ENCODE measurements at regions not wholly inside any gene's neighbourhood (a gene's known extent, or its start where the extent isn't known, plus 50 kb on each side); places are given as distances from the start of the nearest gene placed in this dataset.
"Not testable (repeated sequence)": the region's sequence is repeated elsewhere in the genome, so short reads cannot be mapped to it uniquely, and the experiment has no call there.

DNA sequence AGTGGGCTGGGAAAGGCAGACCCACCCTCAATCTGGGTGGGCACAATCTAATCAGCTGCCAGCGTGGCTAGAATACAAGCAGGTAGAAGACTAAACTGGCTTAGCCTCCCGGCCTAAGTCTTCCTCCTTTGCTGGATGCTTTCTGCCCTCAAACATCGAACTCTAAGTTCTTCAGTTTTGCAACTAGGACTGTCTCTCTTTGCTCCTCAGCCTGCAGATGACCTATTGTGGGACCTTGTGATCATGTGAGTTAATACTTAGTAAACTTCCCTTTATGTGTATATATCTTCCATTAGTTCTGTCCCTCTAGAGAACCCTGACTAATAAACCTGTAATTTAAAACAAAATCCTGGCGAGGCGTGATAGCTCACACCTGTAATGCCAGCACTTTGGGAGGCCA is 51.8 kb upstream of the SLC39A8 start:
- DNase-seq (ENCODE audit: low read depth), result not testable (repeated sequence)

DNA sequence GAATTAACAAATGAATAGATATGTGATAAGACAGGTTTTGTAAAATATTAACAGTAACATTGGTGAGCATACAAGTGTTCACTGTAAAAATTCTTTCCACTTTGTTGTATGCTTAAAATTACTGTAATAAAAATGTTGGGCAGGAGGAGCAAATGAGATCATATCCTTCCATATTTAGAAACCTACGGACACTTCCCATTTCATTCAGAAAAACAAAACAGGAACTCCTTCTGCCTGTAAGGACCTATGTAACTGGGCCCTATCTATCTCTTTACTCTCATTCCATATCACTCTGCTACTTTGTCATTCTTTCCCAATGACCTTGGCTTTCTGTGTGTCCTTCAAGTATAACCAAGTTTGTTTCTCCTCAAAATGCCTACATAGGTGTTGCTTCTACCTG is 53.7 kb upstream of the SLC39A8 start:
- no peak for DNase-seq (ENCODE audit: low read depth)

DNA sequence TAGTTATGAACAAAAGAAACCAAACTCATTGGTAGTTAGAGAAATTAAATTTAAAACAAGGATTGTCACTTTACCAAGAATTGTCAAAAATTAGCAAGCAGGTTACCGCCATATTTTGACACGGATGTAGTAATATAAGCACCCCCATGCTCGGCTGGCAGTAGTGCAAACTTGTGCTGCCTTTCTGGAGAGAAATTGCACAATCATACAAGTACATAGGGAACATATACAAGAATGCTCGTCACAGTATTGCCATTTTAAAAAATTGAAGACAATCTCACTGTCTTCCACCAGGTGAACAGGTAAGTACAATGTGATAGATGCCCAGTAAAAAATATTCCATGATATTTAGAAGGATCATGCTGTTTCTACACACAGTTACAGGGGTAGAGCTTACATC is 55.6 kb upstream of the SLC39A8 start:
- DNase-seq (ENCODE audit: low read depth), result no peak

DNA sequence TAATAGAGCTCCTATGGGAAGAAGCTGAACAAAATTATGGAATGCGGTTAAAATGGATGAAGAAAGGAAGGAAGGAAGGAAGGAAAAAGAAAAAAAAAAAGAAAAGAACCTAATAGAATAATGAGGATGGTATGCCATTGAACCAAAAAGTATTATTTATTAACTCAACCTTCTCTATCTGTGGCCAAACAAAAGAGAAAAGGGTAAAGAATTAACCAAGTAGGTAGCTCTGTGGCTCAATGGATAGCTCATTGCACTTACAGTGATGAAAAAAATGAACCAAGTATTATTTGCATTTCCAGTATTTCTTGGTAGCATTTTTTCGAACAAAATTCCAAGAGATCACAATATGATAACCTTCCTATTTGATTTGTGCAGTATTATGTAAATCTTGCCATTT is 56.9 kb upstream of the SLC39A8 start:
- DNase-seq (ENCODE audit: low read depth), result no peak

DNA sequence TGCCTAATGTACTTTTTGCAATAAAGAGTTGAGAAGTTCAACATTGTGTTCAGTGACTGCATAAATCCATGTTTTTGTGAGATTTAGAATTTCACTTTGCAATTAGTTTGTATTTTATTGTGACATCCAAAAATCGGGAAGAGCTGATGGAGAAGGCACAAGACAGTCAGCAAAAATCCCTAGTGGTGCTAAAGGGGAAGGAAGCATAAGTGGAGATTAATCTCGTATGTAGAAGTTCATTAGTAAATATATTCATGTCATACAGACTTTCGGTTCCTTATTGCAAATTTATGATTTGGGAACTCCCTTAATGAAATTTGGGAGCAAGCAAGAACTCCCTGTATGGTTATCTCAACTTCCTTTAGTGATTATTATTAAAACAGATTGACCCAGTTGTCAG is 57.8 kb upstream of the SLC39A8 start:
- DNase-seq (ENCODE audit: low read depth), result no peak

DNA sequence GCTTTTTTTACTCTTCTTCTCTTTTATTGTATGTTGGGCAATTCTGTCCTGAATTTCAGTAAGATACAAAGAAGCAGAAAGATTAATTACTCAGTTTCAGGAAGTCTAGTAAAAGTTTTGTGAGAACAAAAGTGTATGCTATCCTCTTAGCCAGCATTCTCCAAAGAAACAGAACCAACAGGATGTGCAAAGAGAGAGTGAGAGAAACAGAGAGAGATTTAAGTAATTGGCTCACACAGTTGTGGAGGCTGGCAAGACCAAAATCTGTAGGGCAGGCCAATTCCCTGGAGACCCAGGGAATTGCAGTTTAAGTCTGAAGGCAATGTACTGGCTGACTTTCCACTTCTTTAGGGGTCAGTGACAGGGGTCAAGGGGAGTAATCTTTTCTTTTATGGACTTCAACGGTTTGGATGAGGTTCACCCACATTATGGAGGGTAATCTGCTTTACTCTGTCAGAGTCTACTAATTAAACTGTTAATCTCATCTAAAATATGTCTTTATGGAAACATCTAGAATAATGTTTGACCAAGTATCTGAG is 59.2 kb upstream of the SLC39A8 start:
- DNase-seq (ENCODE audit: low read depth), result no peak

DNA sequence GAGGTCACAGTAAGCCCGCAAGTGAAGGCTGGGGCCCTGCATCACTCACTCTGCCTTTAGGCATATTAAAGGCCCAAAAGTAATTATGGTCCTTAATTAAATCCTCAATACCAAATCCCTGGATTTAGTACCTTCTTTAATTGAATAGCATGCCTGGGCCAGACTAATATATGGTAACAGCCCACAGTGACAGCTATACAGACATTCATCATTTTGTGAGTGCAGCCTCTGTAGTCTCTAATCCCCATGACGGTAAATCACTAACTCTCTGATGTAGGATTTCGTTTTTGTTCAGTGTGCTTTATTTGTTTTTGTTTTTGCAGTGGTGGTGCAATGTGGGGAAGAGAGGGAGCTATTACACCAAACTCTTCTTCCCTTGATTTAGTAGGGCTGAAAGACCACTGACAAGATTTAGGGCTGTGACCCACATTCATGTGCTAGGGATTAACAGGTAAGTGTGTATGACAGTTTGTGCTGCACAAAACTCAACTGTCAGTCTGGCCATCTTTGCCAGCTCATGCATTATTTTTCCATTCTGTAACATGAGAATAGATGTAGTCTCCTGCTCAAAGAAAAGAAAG is 60.6 kb upstream of the SLC39A8 start:
- DNase-seq (ENCODE audit: low read depth), result no peak

DNA sequence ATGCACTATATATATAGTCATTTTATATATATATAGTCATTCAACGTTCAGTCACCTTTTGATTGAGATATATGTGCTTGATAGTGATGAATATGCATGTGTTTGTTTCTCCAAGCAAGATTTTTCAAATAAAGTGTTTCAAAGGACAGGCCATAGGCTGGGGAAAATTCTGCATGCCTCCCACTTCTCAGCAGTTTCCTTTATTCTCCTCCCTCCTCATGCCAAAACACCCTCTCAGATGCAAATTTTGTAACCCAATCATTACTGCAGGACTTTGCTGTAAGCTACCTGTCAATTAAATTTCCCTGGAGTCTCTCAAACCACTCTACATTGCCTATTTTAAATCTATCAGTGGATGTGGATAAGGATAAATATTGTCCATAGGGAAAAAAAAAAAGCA is 65.6 kb upstream of the SLC39A8 start:
- not testable (repeated sequence) for DNase-seq (ENCODE audit: low read depth)

DNA sequence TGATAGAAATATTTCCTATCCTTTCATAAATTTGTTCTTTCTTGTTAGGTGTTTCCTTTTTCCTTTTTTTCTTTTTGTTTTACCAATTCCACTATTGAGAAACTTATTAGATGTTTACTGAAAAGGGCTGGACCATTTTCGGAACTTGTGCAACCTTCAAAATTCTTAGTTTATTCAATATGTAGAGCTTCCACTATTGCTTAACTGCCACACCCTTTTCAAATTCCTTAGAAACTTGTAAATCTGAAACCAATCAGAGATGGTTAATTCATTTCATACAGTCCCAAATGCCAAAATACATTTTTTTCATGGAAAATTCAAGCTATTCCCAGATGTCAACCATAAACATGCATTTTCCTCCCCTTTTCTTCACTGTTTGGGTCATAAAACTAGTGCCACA is 66.1 kb upstream of the SLC39A8 start:
- no peak for DNase-seq (ENCODE audit: low read depth)

DNA sequence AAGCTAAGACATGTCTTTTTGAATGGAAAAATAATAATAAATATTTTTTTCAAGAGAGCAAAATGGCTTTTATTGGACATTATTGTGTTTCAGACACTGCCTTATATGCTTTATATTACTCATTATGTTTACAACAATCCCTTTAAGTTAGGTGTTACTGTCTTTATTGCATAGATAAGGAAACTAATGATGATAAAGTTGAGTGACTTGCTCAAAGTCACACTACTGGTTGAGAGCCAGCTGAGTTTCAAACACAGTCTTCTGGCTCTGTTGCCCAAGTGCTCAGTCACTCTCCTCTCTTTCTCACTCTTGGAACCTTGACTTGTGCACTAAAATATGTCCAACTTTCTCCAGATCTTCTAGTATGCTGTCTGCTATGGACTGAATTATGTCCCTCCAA is 71.5 kb upstream of the SLC39A8 start:
- DNase-seq (ENCODE audit: low read depth), result no peak

DNA sequence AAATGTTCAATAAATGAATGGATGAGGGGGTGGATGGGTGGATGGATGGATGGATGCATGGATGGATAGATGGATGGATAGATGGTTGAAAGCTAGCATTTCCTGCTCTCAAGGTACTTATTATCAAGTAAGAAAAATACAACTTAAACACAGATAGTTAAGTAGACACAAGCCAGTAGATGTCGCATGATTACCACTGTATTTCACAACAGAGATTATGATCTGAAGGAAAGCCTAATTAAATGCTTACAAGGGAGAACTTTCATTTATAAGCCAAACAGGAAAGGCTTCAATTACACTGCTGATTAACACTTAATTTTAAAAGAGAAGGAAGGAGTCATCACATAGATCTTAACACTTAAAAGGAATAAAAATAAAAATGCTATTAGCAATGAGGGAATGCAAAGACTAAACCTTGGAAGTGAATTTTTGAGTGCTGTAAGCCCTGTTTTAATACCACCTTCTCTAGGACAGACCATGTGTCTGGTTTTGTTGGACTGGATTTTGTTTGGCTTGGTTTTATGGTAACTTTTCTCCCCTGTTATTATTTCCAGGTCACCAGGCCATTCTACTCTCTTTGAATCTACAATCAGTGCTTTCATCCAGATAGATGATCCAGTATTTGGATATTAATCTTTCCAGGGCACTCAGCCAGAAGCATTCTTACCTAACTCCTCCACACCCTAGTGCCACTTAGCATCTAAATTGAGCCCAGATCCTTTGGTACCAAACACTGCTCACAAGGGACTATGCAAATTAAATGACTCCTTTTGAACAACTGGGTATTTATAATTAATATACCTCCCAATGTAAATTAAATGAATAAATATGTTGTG is 75.5 kb upstream of the SLC39A8 start:
- DNase-seq (ENCODE audit: low read depth), result peak; percentile 50

DNA sequence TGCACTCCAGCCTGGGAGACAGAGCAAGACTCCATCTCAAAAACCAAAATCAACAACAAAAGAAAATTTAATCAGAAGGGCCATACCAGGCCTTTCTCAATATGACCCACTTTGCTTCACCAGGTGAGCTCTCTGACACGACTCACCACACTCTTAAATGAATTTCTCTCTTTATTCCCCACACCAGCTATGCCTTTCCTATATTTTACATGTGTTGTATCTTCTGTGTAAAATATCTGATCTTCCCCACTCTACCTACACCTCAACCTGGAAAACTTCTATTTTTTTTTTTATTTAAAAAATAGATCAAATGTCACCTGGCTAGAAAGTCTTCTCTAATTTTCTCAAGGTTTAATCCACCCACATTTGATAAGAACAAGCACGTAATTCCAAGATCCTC is 77.6 kb upstream of the SLC39A8 start:
- no peak for DNase-seq (ENCODE audit: low read depth)

DNA sequence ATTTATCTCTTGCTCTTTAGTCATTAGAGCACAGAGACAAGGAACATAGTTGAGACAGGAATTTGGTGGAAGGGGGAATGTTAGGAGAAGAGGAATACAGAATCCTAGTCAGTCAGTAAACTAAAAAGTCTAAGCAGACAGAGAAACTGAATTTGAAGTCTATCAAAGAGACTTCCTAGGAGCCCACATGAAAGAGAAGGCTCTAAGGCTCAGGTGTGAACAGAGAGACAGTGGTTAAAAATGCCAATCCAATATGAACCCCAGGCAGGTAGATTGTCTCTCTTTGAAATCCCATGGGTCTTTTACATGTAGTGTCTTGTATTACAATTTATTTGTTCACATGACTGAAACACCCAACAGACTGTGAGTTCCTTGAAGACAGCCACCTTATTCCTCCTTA is 77.8 kb upstream of the NFKB1 start:
- DNase-seq (ENCODE audit: low read depth), result no peak

DNA sequence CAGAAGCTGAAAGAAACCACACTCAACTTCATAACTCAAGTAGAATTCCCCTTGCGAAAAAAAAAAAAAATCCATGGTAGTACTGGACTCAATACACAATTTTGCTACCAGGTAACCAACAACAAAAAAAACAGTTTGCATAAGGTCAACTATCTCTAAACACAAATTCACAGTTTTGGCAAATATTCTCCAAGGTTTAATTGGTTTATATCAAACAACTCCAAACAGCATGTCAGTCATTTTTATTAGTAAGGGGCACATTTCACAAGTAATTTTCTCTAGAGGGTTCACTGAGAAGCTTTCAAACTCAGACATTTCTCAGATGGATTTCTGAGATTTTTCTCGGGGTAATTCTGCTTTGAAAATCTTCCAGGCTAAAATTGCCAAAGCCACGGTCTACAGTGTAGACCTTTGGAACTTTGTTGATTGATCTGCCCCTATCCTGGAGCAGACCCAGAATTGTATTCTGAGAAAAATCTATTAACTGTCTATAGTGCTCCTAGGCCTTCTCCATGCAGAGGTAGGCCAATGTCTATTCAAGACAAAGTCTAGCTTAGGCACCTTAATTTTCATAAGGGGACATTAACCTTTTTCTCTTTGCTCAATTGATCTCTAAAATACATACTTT is 73.7 kb upstream of the NFKB1 start:
- no peak for DNase-seq (ENCODE audit: low read depth)

DNA sequence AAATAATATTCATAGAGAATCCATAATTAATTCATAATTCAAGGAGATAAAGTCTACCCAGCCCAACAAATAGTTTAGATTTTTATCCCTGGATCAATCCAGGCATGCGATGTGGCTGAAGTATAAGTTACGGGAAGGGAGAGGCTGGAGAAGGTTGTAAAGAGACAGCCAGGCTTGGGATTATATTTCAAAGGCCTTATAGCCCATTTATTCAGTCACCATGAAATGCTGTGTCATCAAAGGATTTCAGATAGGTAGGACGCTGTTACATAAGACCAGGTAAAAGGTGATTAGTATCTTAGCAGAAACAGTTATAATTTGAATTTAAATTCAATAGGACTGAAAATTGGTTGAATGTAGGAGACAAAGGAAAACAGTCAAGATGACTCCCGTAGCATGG is 73.0 kb upstream of the NFKB1 start:
- DNase-seq (ENCODE audit: low read depth), result no peak

DNA sequence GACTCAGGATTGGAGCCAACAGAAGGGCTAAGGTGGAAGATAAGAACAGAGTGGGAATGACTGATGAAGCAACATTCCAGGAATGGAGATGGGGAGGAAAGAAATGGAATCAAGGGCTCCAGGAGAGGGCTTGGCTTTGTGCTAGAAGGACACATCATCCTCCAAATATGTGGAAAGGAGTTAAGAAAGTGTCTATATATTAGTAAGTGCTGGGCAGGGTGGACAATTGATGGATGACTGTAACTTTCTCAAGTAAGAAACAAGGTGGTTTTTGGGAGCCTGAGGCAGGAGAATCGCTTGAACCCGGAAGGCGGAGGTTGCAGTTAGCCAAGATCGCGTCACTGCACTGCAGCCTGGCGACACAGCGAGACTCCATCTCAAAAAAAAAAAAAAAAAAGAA is 71.6 kb upstream of the NFKB1 start:
- peak; percentile 93 for DNase-seq (ENCODE audit: low read depth)

DNA sequence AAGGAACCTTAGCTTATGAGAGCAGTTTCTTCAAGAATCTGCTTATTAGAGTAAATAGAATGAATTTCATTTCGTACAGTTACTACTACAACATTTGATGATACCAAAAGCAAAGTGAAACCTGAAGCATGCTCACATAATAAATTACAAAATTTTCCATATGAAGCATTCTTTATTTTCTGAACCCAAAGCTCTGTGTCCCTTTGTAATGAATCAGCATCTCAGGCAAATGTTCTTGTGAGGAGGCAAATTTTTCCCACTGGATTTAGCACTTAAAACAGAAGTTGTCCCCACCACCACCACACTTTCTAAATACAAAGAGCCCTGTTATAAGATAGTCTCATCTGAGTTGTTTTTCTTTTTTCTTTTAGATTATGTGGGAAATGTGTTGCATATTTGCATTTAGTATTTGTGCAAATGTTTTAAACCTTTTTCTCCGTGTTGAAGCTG is 70.7 kb upstream of the NFKB1 start:
- peak; percentile 22 for DNase-seq (ENCODE audit: low read depth)

DNA sequence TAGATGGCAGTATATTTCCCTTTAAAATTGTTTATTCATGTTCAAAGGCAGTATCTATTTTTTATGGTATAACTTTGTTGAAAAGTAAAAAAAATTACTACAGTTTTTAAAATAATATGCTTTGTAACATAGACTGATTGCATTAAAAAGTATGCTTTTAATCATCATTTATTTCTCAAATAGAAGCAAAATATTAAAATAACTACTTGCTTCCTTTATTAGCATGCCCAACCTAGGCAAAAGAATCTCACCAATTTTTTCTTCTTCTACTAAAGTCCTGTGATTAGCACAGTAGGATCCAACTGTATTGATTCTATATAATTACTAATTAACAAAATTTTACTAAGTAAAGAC is 69.6 kb upstream of the NFKB1 start:
- DNase-seq (ENCODE audit: low read depth), result no peak

DNA sequence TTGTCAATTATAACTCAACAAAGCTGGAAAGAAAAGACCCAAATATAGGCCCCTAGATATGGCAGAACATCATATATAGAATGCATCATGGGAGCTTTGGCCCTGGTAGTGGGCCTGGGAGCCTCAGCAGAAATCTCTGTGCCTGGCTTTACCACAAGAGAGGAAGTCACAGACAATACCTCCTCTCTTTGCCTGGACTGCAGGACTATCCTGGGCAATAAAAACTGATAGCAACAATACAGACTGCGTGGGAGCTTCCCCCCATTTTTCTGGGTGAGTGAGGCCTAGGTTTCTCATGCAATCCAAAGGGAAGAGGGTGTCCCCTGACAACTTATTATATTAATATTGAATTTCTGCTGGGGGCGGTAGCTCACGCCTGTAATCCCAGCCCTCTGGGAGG is 64.0 kb upstream of the NFKB1 start:
- no peak for DNase-seq (ENCODE audit: low read depth)

DNA sequence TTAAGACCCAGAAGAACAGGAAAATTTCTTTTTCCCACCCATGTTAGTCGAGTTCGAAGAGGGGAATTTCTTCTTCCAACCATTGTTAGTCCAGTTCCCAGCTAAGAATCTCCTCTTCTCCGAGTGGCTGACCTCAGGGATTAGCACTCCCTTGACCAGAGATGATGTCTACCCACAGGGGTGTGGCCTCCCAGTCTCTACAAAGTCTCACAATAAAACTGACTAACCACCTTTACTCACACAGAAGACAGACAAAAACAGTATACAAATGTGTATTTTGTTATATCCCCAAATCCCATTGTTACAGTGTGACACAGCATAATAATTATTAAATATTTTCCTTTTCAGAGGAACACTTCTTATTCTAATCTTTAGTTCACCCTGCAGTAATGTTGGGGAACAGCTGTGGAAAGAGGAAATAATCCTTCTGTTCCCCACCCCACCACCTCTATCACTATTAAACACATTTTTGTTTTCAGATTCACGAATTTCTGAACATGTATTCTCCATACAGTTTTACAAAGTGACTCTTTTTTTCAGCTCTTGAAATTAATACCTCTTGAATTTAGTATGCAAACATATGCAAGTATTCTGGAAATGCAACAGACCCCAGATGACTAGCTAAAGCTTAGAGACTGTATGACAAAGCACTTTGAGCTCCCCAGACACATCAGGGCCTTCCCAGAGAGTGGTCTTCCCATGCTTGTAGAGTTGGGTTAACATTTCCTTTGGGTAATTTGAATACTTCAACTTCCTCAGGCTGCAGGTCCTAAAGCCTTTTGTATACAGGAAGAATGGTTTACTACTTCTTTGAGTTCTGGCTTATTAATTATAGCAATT is 62.5 kb upstream of the NFKB1 start:
- peak; percentile 55 for DNase-seq (ENCODE audit: low read depth)

DNA sequence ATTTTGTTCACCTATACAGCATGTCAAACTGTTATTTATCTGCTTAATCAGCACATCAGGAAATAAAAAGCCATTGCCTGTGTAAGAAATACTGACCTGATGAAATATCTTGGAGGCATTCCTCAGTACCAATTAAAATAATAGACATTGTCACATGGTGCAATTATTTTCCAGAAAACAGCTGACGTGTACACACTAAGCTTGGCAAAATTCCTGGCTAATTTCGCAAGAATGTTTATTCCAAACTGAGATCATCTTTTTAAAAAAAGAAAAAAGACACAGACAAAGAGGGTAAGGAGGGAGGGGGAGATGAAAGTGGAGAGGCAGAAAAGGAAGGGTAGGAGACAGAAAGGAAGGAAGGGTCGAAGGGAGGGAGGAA is 61.9 kb upstream of the NFKB1 start:
- DNase-seq (ENCODE audit: low read depth), result peak; percentile 84

DNA sequence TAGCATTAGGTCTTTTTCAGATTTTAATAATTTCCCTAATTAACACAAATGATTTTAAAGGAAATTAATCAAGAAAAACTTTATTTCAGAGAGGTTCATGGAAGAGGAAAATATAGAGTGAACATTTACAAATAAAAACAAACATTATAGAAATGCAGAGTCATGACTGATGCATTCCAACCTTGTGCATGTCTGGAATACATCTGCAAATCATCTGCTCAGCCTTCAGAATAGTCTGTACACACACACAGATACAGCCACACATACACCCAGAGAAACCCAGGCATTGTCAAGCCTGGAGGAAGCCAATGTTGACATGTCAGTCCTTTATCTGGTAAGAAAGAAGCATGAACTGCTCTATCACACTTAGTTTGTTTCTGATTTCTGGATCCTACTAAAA is 61.3 kb upstream of the NFKB1 start:
- DNase-seq (ENCODE audit: low read depth), result peak; percentile 22
